H1 (cell line): ENCODE measurements at regions not wholly inside any gene's neighbourhood (a gene's known extent, or its start where the extent isn't known, plus 50 kb on each side); places are given as distances from the start of the nearest gene placed in this dataset.

ENCODE experiments used
- CEBPB ChIP-seq: IDR thresholded peaks from 2 replicates; pipeline ENCODE4 v1.6.1; 2012; ENCODE audit warnings: low read depth, low read length
- GABPA ChIP-seq: IDR thresholded peaks from 2 replicates; pipeline ENCODE4 v1.6.1; 2011; ENCODE audit warnings: mild to moderate bottlenecking, low read length, moderate library complexity, borderline replicate concordance; ENCODE audit not compliant: insufficient read depth
- HDAC6 ChIP-seq: IDR thresholded peaks from one replicate; pipeline ENCODE4 v1.7.1; 2012; ENCODE audit warnings: low read depth, mild to moderate bottlenecking, inconsistent platforms, low read length, moderate library complexity
- NRF1 ChIP-seq: IDR thresholded peaks from 2 replicates; pipeline ENCODE4 v1.6.1; 2011; ENCODE audit warnings: mild to moderate bottlenecking, low read depth, low read length, improper control_type of control experiment
- SP2 ChIP-seq: IDR thresholded peaks from 2 replicates; pipeline ENCODE4 v1.6.1; 2012; ENCODE audit warnings: mild to moderate bottlenecking, low read length, inconsistent platforms
- SP4 ChIP-seq: IDR thresholded peaks from 2 replicates; pipeline ENCODE4 v1.6.1; 2012; ENCODE audit warnings: low read length, inconsistent platforms
- TF ChIP-seq, protein P1 (sequence below): IDR thresholded peaks from 2 replicates; pipeline ENCODE4 v1.6.1; 2012; ENCODE audit warnings: low read length, inconsistent platforms

DNA sequence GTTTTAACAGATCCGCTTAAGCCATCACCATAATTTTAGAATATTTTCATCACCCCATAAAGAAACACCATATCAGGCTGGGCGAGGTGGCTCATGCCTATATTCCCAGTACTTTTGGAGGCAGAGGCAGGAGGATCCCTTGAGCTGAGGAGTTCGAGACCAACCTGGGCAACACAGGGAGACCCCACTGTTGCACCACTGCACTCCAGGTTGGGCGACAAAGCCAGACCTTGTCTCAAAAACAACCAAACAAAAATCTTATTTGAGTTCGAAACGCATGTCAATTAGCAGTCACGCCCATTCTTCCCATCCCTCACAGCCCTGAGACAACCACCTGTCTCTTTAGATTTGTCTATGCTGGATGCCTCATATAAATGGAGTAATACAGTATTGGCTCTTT lies 119.9 kb downstream of the KLF13 start (continued):
- TF ChIP-seq, protein P1, sequence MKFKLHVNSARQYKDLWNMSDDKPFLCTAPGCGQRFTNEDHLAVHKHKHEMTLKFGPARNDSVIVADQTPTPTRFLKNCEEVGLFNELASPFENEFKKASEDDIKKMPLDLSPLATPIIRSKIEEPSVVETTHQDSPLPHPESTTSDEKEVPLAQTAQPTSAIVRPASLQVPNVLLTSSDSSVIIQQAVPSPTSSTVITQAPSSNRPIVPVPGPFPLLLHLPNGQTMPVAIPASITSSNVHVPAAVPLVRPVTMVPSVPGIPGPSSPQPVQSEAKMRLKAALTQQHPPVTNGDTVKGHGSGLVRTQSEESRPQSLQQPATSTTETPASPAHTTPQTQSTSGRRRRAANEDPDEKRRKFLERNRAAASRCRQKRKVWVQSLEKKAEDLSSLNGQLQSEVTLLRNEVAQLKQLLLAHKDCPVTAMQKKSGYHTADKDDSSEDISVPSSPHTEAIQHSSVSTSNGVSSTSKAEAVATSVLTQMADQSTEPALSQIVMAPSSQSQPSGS, result no peak
- no peak for TF ChIP-seq SP4
- TF ChIP-seq HDAC6, result no peak
- no peak for TF ChIP-seq CEBPB
- TF ChIP-seq GABPA, result no peak
- no peak for TF ChIP-seq SP2
- TF ChIP-seq NRF1, result no peak
